HepG2 (cell line): ENCODE measurements at regions not wholly inside any gene's neighbourhood (a gene's known extent, or its start where the extent isn't known, plus 50 kb on each side); places are given as distances from the start of the nearest gene placed in this dataset.

Source experiments
- CAMTA2 ChIP-seq: sonication (generic); formaldehyde crosslinking; IDR thresholded peaks from 2 replicates; pipeline ENCODE4 v1.4.0; 2020; ENCODE audit warnings: mild to moderate bottlenecking, missing genetic modification reagents, borderline replicate concordance
- CTCF ChIP-seq: sonication (generic); formaldehyde crosslinking; IDR thresholded peaks from 2 replicates; pipeline ENCODE4 v1.5.0; 2020; ENCODE audit warnings: mild to moderate bottlenecking, missing genetic modification reagents, moderate library complexity
- GTF2F1 ChIP-seq: fragments of 150-350 bp; IDR thresholded peaks from 2 replicates; pipeline ENCODE4 v1.6.1; 2014; ENCODE audit warnings: low read length
- HNRNPH1 ChIP-seq: fragments of 200-400 bp; formaldehyde crosslinking; optimal IDR thresholded peaks from 2 replicates; pipeline ENCODE3; 2017; ENCODE audit warnings: mild to moderate bottlenecking, low read depth, low read length
- JUN ChIP-seq: sonication (generic); formaldehyde crosslinking; IDR thresholded peaks from 2 replicates; pipeline ENCODE4 v1.4.0; 2020; ENCODE audit warnings: mild to moderate bottlenecking, missing genetic modification reagents
- KDM5A ChIP-seq: fragments of 200-600 bp; sonication (generic); IDR thresholded peaks from 2 replicates; pipeline ENCODE4 v1.7.0; 2018; ENCODE audit warnings: antibody characterized with exemption, mild to moderate bottlenecking, low read length, borderline replicate concordance
- MAX ChIP-seq: IDR thresholded peaks from 2 replicates; pipeline ENCODE4 v1.6.1; 2012; ENCODE audit warnings: inconsistent platforms
- MBNL3 ChIP-seq: fragments of 250-450 bp; sonication (Bioruptor Pico); conservative IDR thresholded peaks from 2 replicates; pipeline ENCODE4 v1.8.0; 2022; ENCODE audit warnings: mild to moderate bottlenecking, inconsistent platforms
- MYC ChIP-seq: sonication (generic); formaldehyde crosslinking; IDR thresholded peaks from 2 replicates; pipeline ENCODE4 v1.9.0; 2021; ENCODE audit warnings: missing genetic modification reagents, borderline replicate concordance
- NFIB ChIP-seq: sonication (generic); formaldehyde crosslinking; IDR thresholded peaks from 2 replicates; pipeline ENCODE4 v1.9.0; 2021; ENCODE audit warnings: missing genetic modification reagents, mild to moderate bottlenecking, borderline replicate concordance
- NR2F6 ChIP-seq, 2 experiments: IDR thresholded peaks; 2 replicates each; pipeline ENCODE4 v1.6.1; 2016; ENCODE audit warnings: antibody characterized with exemption in 1 of 2, mild to moderate bottlenecking in 1 of 2
- POLR2A ChIP-seq, 2 experiments: IDR thresholded peaks; 2 replicates each; pipeline ENCODE4 v1.6.1; 2011; ENCODE audit warnings: low read depth in 2 of 2, low read length in 2 of 2, mild to moderate bottlenecking in 1 of 2, moderate library complexity in 1 of 2; ENCODE audit not compliant: insufficient read depth in 1 of 2
- ZGPAT ChIP-seq: IDR thresholded peaks from 2 replicates; pipeline ENCODE4 v1.6.1; 2016; ENCODE audit warnings: mild to moderate bottlenecking
- ZNF660 ChIP-seq: sonication (generic); formaldehyde crosslinking; IDR thresholded peaks from 2 replicates; pipeline ENCODE4 v1.5.1; 2020; ENCODE audit warnings: mild to moderate bottlenecking, low read depth, missing genetic modification reagents, borderline replicate concordance

- TF ChIP-seq MAX (no peak), NFIB (CRISPR knock-in tag) (no peak), CTCF (CRISPR knock-in tag) (no peak), GTF2F1 (no peak), JUN (no peak), HNRNPH1 (no peak), KDM5A (no peak), ZNF660 (CRISPR knock-in tag) (no peak), POLR2A (IDR thresholded peaks at IDR 0.05; ENCODE audit: insufficient read depth in 1 of 2, low read depth in 2 of 2, low read length in 2 of 2) (no peak), CAMTA2 (CRISPR knock-in tag) (no peak), MYC (CRISPR knock-in tag) (no peak), ZGPAT (CRISPR knock-in tag) (no peak), MBNL3 (CRISPR knock-in tag) (no peak), NR2F6 (IDR thresholded peaks at IDR 0.05) (no peak), NR2F6 (CRISPR knock-in tag; IDR thresholded peaks at IDR 0.05) (no peak)
These were observed 307.8 kb upstream of the AGTR1 start for GRCh38 chr3:148389916-148390315.
